DOHH2 (cell line): ENCODE measurements at regions not wholly inside any gene's neighbourhood (a gene's known extent, or its start where the extent isn't known, plus 50 kb on each side); places are given as distances from the start of the nearest gene placed in this dataset.

Experiments
- H3F3A ChIP-seq: fragments of 200-600 bp; sonication (generic), shearing (Covaris generic); 2 replicates; pipeline ENCODE4 v1.6.0; 2016; ENCODE audit warnings: antibody characterized with exemption, mild to moderate bottlenecking; ENCODE audit not compliant: control insufficient read depth, insufficient read depth
- H3K27ac ChIP-seq: fragments of 200-600 bp; sonication (generic); 2 replicates; pipeline ENCODE4 v1.5.1; 2014; ENCODE audit warnings: low read depth, mild to moderate bottlenecking, low read length, moderate library complexity
- H3K27me3 ChIP-seq: fragments of 200-600 bp; sonication (generic); 2 replicates; pipeline ENCODE4 v1.6.1; 2014; ENCODE audit warnings: mild to moderate bottlenecking, low read length, mixed read lengths; ENCODE audit not compliant: control insufficient read depth
- H3K36me3 ChIP-seq: fragments of 200-600 bp; sonication (generic); 2 replicates; pipeline ENCODE4 v1.6.1; 2014; ENCODE audit warnings: mild to moderate bottlenecking, low read length, moderate library complexity, mixed read lengths; ENCODE audit not compliant: control insufficient read depth
- H3K4me1 ChIP-seq: fragments of 200-600 bp; sonication (generic); 2 replicates; pipeline ENCODE4 v1.6.1; 2014; ENCODE audit warnings: mild to moderate bottlenecking, low read length, mixed read lengths; ENCODE audit not compliant: control insufficient read depth
- H3K4me2 ChIP-seq: fragments of 200-600 bp; sonication (generic); 2 replicates; pipeline ENCODE4 v1.6.0; 2014; ENCODE audit warnings: mild to moderate bottlenecking, low read length, moderate library complexity
- H3K4me3 ChIP-seq: fragments of 200-600 bp; sonication (generic); 2 replicates; pipeline ENCODE4 v1.5.1; 2014; ENCODE audit warnings: mild to moderate bottlenecking, low read length, mixed read lengths
- H3K79me2 ChIP-seq: fragments of 200-600 bp; sonication (generic); 2 replicates; pipeline ENCODE4 v1.6.1; 2014; ENCODE audit warnings: mild to moderate bottlenecking, low read length, mixed read lengths; ENCODE audit not compliant: control insufficient read depth
- H3K9me2 ChIP-seq: fragments of 200-600 bp; sonication (generic); replicated peaks from 2 replicates; pipeline ENCODE4 v1.6.1; 2014; ENCODE audit warnings: mild to moderate bottlenecking, low read length, mixed read lengths; ENCODE audit not compliant: control insufficient read depth
- H3K9me3 ChIP-seq: fragments of 200-600 bp; sonication (generic); 2 replicates; pipeline ENCODE4 v1.6.1; 2014; ENCODE audit warnings: antibody characterized with exemption, low read length, mixed read lengths; ENCODE audit not compliant: control insufficient read depth, insufficient read depth
- H4K20me1 ChIP-seq: fragments of 200-600 bp; sonication (generic); 2 replicates; pipeline ENCODE4 v1.6.0; 2014; ENCODE audit warnings: low read depth, mild to moderate bottlenecking, antibody characterized with exemption, low read length, moderate library complexity; ENCODE audit not compliant: control insufficient read depth, insufficient read depth
- EZH2phosphoT487 ChIP-seq: fragments of 200-600 bp; sonication (generic); IDR thresholded peaks from 2 replicates; pipeline ENCODE4 v1.6.1; 2017; ENCODE audit warnings: borderline replicate concordance, mild to moderate bottlenecking, antibody characterized with exemption, low read length, moderate library complexity, mixed read lengths
- TF ChIP-seq, protein P1 (sequence below): fragments of 200-600 bp; sonication (generic); IDR thresholded peaks from one replicate; pipeline ENCODE4 v1.5.1; 2014; ENCODE audit warnings: antibody characterized with exemption, mild to moderate bottlenecking, low read depth, low read length; ENCODE audit not compliant: poor library complexity, severe bottlenecking

DNA sequence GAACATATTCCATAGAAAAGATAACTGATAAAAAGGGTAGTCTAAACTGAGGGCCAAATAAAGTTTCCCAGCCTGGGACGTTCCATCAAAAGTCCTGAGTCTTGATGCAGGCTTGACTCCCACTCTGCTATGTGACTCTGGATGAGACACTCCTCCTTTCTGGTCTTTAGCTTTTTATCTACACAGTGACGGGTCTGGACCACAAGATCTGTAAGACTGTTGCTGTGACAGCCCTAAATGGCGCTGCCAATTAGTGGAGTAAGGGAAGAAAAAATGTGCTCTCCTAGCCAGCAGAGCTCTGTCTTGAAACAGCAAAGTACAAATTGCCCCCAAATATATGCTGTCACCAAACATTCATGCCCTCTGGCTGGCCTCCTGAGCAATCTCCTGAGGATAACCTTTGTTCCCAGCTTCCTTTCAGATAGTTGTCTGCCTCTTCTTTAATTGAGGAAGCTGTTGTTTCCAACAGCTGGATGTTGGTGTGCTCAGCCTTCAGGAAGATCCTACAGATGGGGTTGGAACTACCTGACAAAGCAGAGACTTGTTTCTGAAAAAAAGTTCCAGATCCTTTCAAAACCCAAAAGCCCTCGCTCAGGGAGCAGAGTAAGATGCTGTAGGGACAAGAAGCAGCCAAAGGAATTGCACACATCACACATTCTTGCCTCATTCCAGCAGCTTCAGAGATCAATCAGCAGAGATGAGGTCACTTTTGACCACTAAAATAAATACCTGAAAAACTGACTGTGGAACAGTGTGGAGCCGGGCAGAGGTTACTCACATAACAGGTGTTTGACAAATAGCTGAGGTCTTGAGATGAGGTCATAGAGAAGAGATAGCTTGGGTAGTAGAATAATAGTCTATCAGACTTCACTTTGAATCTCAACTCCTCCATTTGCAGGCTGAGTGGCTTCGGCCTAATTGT, 383.4 kb upstream of the FGF13 start:
- no peaks in the 10 kb centered on the region for H3K36me3 ChIP-seq
- no peak for TF ChIP-seq EZH2phosphoT487
- TF ChIP-seq, protein P1, sequence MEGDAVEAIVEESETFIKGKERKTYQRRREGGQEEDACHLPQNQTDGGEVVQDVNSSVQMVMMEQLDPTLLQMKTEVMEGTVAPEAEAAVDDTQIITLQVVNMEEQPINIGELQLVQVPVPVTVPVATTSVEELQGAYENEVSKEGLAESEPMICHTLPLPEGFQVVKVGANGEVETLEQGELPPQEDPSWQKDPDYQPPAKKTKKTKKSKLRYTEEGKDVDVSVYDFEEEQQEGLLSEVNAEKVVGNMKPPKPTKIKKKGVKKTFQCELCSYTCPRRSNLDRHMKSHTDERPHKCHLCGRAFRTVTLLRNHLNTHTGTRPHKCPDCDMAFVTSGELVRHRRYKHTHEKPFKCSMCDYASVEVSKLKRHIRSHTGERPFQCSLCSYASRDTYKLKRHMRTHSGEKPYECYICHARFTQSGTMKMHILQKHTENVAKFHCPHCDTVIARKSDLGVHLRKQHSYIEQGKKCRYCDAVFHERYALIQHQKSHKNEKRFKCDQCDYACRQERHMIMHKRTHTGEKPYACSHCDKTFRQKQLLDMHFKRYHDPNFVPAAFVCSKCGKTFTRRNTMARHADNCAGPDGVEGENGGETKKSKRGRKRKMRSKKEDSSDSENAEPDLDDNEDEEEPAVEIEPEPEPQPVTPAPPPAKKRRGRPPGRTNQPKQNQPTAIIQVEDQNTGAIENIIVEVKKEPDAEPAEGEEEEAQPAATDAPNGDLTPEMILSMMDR, result no peak
- H4K20me1 ChIP-seq, result no peaks in the 10 kb centered on the region
- no peaks in the 10 kb centered on the region for H3K27me3 ChIP-seq
- H3K9me2 ChIP-seq, result no peaks in the 10 kb centered on the region
- H3F3A ChIP-seq, result no peaks in the 10 kb centered on the region
- H3K79me2 ChIP-seq, result no peaks in the 10 kb centered on the region
- no peak overlapping the region for H3K4me2 ChIP-seq
- no peaks in the 10 kb centered on the region for H3K9me3 ChIP-seq
- no peaks in the 10 kb centered on the region for H3K4me1 ChIP-seq
- H3K4me3 ChIP-seq, result no peak overlapping the region
- no peak overlapping the region for H3K27ac ChIP-seq

GRCh38 chrX:139093201-139093600, 381.7 kb upstream of the FGF13 start:
- no peaks in the 10 kb centered on the region for H3K9me3 ChIP-seq
- no peaks in the 10 kb centered on the region for H4K20me1 ChIP-seq
- H3K27me3 ChIP-seq, result no peaks in the 10 kb centered on the region
- no peak overlapping the region for H3K4me2 ChIP-seq
- no peak for TF ChIP-seq EZH2phosphoT487
- H3K79me2 ChIP-seq, result no peaks in the 10 kb centered on the region
- H3K36me3 ChIP-seq, result no peaks in the 10 kb centered on the region
- H3K27ac ChIP-seq, result no peak overlapping the region
- no peaks in the 10 kb centered on the region for H3K4me1 ChIP-seq
- no peaks in the 10 kb centered on the region for H3K9me2 ChIP-seq
- no peaks in the 10 kb centered on the region for H3F3A ChIP-seq
- H3K4me3 ChIP-seq, result no peak overlapping the region

DNA sequence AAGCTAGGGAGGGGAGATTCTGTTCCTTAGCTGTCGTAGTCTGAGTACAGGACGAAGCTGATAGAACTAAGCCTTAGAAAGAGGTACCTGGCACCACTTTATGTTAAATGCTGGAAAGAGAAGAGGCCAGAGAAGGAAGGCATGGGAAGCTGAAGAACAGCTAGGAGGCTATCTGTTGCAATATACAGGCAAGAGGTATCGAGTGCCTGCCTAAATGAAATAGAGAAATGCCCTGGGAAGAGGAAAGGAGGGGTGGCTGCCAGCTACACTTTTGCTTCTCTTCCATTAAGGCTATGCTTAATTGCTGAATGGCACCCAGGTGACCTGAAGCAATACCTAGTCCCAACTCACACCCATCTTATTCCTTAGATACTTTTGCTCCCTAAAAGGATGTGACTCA, 380.4 kb upstream of the FGF13 start:
- TF ChIP-seq EZH2phosphoT487, result no peak
- TF ChIP-seq, protein P1, result no peak

DNA sequence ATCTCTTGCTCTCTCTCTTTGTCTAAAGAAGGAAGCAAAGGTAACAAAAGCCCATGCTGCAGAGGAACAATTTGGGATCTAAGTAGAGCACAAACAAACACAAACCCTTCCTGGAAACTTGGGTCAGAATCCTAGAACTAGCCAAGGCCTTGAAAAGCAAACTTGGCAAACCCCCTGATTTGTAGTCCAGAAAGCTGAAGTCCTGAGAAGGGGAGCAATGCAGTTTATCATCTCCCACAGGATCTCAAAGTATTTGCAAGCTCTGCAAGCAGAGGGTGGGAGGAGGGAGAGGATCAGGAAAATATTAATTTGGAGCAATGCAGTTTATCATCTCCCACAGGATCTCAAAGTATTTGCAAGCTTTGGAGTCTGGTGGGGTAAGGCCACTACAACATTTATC, 379.5 kb upstream of the FGF13 start:
- Histone ChIP-seq H3K79me2 (no peaks in the 10 kb centered on the region), H3K4me1 (no peaks in the 10 kb centered on the region), H3K9me2 (no peaks in the 10 kb centered on the region), H3K27me3 (no peaks in the 10 kb centered on the region), H3K27ac (no peak overlapping the region), H3K4me3 (no peak overlapping the region), H3K4me2 (no peak overlapping the region), H3F3A (no peaks in the 10 kb centered on the region), H4K20me1 (no peaks in the 10 kb centered on the region), H3K36me3 (no peaks in the 10 kb centered on the region), H3K9me3 (no peaks in the 10 kb centered on the region)
- no peak for TF ChIP-seq EZH2phosphoT487
- TF ChIP-seq, protein P1, result no peak

More for the DNA sequence above, 380.4 kb upstream of the FGF13 start:
- Histone ChIP-seq H3K79me2 (no peaks in the 10 kb centered on the region), H4K20me1 (no peaks in the 10 kb centered on the region), H3F3A (no peaks in the 10 kb centered on the region), H3K4me1 (no peaks in the 10 kb centered on the region), H3K9me2 (no peaks in the 10 kb centered on the region), H3K9me3 (no peaks in the 10 kb centered on the region), H3K4me2 (no peak overlapping the region), H3K27ac (no peak overlapping the region), H3K4me3 (no peak overlapping the region), H3K27me3 (no peaks in the 10 kb centered on the region), H3K36me3 (no peaks in the 10 kb centered on the region)
